Right atrium auricular region (tissue), 2 donors: ENCODE measurements at regions not wholly inside any gene's neighbourhood (a gene's known extent, or its start where the extent isn't known, plus 50 kb on each side); places are given as distances from the start of the nearest gene placed in this dataset.
A peak's percentile ranks its signal among the peaks of the same experiment; 100 is the strongest.

Source experiments
- DNase-seq: peaks from one replicate; pipeline ENCODE4 v3.0.0-alpha.2; 2019; ENCODE audit warnings: low spot score
- H3K27ac ChIP-seq, 2 donors: fragments of 200-600 bp; sonication (generic); 1 replicate in 1 of 2; 2 replicates in 1 of 2; pipeline ENCODE4 v1.5.1; 2016 to 2019
- H3K27me3 ChIP-seq, 2 donors: fragments of 200-600 bp; sonication (generic); one replicate each; pipeline versions ENCODE4 v1.5.1 to v1.6.0; 2017 to 2019
- H3K36me3 ChIP-seq: fragments of 200-600 bp; sonication (generic); one replicate; pipeline ENCODE4 v1.5.1; 2016
- H3K4me1 ChIP-seq, 2 donors: fragments of 200-600 bp; sonication (generic); one replicate each; pipeline versions ENCODE4 v1.5.1 to v1.6.0; 2017 to 2019
- H3K4me3 ChIP-seq, 2 donors: fragments of 200-600 bp; sonication (generic); 1 replicate in 1 of 2; 2 replicates in 1 of 2; pipeline ENCODE4 v1.5.1; 2017 to 2019; ENCODE audit warnings: mild to moderate bottlenecking in 1 of 2, moderate library complexity in 1 of 2
- H3K9me3 ChIP-seq, 2 donors: fragments of 200-600 bp; sonication (generic); one replicate each; pipeline ENCODE4 v1.5.1; 2019
- CTCF ChIP-seq, 2 donors: fragments of 200-600 bp; sonication (generic); IDR thresholded peaks; one replicate each; pipeline ENCODE4 v1.5.1; 2019; ENCODE audit warnings: antibody characterized with exemption in 2 of 2

- DNase-seq, result no peak
- TF ChIP-seq CTCF (IDR thresholded peaks at IDR 0.05), result no peak
- no peaks in the 10 kb centered on the region for H3K4me1 ChIP-seq
- H3K36me3 ChIP-seq, result no peaks in the 10 kb centered on the region
- no peaks in the 10 kb centered on the region for H3K9me3 ChIP-seq
- H3K4me3 ChIP-seq, result no peak overlapping the region
- H3K27ac ChIP-seq, result no peak overlapping the region
- no peaks in the 10 kb centered on the region for H3K27me3 ChIP-seq
These were observed 655.1 kb downstream of the VRK1 start for GRCh38 chr14:97452314-97452713.

- Histone ChIP-seq H3K9me3 (no peaks in the 10 kb centered on the region), H3K4me1 (no peaks in the 10 kb centered on the region), H3K4me3 (no peak overlapping the region), H3K36me3 (no peaks in the 10 kb centered on the region), H3K27ac (no peak overlapping the region), H3K27me3 (no peaks in the 10 kb centered on the region)
- DNase-seq, result no peak
- TF ChIP-seq CTCF (IDR thresholded peaks at IDR 0.05), result no peak
These were observed 656.8 kb downstream of the VRK1 start for GRCh38 chr14:97453991-97454390.

- TF ChIP-seq CTCF (IDR thresholded peaks at IDR 0.05), result no peak
- Histone ChIP-seq H3K36me3 (no peaks in the 10 kb centered on the region), H3K9me3 (no peaks in the 10 kb centered on the region), H3K27me3 (no peaks in the 10 kb centered on the region), H3K4me3 (no peak overlapping the region), H3K4me1 (no peaks in the 10 kb centered on the region), H3K27ac (no peak overlapping the region)
- DNase-seq, result no peak
These were observed 659.3 kb downstream of the VRK1 start for GRCh38 chr14:97456462-97456861.

- DNase-seq, result no peak
- H3K4me3 ChIP-seq, result no peak overlapping the region
- peaks cover 0 to 3% of the 10 kb centered on the region in 2 donors for H3K9me3 ChIP-seq
- TF ChIP-seq CTCF (IDR thresholded peaks at IDR 0.05), result no peak
- H3K4me1 ChIP-seq, result no peaks in the 10 kb centered on the region
- H3K27me3 ChIP-seq, result no peaks in the 10 kb centered on the region
- no peaks in the 10 kb centered on the region for H3K36me3 ChIP-seq
- H3K27ac ChIP-seq, result no peak overlapping the region
These were observed 659.8 kb downstream of the VRK1 start for GRCh38 chr14:97456958-97457357.

- DNase-seq, result no peak
- peaks cover 0 to 9% of the 10 kb centered on the region in 2 donors for H3K9me3 ChIP-seq
- no peaks in the 10 kb centered on the region for H3K27me3 ChIP-seq
- no peaks in the 10 kb centered on the region for H3K4me1 ChIP-seq
- no peak overlapping the region for H3K27ac ChIP-seq
- no peak overlapping the region for H3K4me3 ChIP-seq
- TF ChIP-seq CTCF (IDR thresholded peaks at IDR 0.05), result no peak
- no peaks in the 10 kb centered on the region for H3K36me3 ChIP-seq
These were observed 660.4 kb downstream of the VRK1 start for GRCh38 chr14:97457575-97458085.

- TF ChIP-seq CTCF (IDR thresholded peaks at IDR 0.05), result no peak
- Histone ChIP-seq H3K27me3 (no peaks in the 10 kb centered on the region), H3K36me3 (no peaks in the 10 kb centered on the region), H3K4me3 (peak overlapping the region in 1 of 2 donors; percentile 27), H3K27ac (no peak overlapping the region), H3K4me1 (no peaks in the 10 kb centered on the region), H3K9me3 (peaks cover 0 to 9% of the 10 kb centered on the region in 2 donors)
- DNase-seq, result no peak
These were observed 661.1 kb downstream of the VRK1 start for GRCh38 chr14:97458255-97458654.
